Lung (tissue), 11 donors: ENCODE measurements at regions not wholly inside any gene's neighbourhood (a gene's known extent, or its start where the extent isn't known, plus 50 kb on each side); places are given as distances from the start of the nearest gene placed in this dataset.

Source experiments
- ATAC-seq: fragments of 200-7000 bp; cut with Tn5 transposase; one replicate; pipeline ENCODE4 v1.9.1; 2020; ENCODE audit warnings: moderate number of reproducible peaks; ENCODE audit not compliant: insufficient read depth, low FRiP score
- DNase-seq, 3 donors: peaks; one replicate each; pipeline ENCODE4 v3.0.0-alpha.2; 2013 to 2017
- H3K27ac ChIP-seq, 2 donors: one replicate each; pipeline ENCODE4 v1.5.1; 2013; ENCODE audit warnings: mild to moderate bottlenecking in 2 of 2, moderate library complexity in 2 of 2, control low read depth in 1 of 2, inconsistent platforms in 1 of 2, low read depth in 1 of 2, low read length in 1 of 2
- H3K27me3 ChIP-seq, 3 donors: one replicate each; pipeline ENCODE4 v1.5.1; 2013; ENCODE audit warnings: low read length in 2 of 3; ENCODE audit not compliant: control insufficient read depth in 3 of 3, insufficient read depth in 3 of 3
- H3K36me3 ChIP-seq, 4 donors: one replicate each; pipeline ENCODE4 v1.5.1; 2013; ENCODE audit warnings: low read length in 4 of 4, mild to moderate bottlenecking in 1 of 4, moderate library complexity in 1 of 4; ENCODE audit not compliant: control insufficient read depth in 4 of 4, insufficient read depth in 4 of 4
- H3K4me1 ChIP-seq, 5 donors: one replicate each; pipeline ENCODE4 v1.5.1; 2013; ENCODE audit warnings: low read length in 5 of 5, mild to moderate bottlenecking in 2 of 5, moderate library complexity in 1 of 5; ENCODE audit not compliant: control insufficient read depth in 5 of 5, insufficient read depth in 5 of 5
- H3K4me3 ChIP-seq: one replicate; pipeline ENCODE4 v1.5.1; 2013; ENCODE audit warnings: mild to moderate bottlenecking, control low read depth, moderate library complexity
- H3K9ac ChIP-seq, 2 donors: one replicate each; pipeline ENCODE4 v1.5.1; 2013; ENCODE audit warnings: low read length in 2 of 2, control low read depth in 1 of 2; ENCODE audit not compliant: insufficient read depth in 1 of 2
- H3K9me3 ChIP-seq, 4 donors: one replicate each; pipeline ENCODE4 v1.5.1; 2013; ENCODE audit warnings: low read length in 3 of 4, mild to moderate bottlenecking in 1 of 4, moderate library complexity in 1 of 4; ENCODE audit not compliant: control insufficient read depth in 4 of 4, insufficient read depth in 3 of 4
- WGBS, 2 donors: extraction: QIAGEN DNeasy Blood & Tissue Kit; methylation state at CpG; one replicate each; pipeline ENCODE4 v1.1.7; 2013; 5-methylcytosine and 5-hydroxymethylcytosine counted together
- TF ChIP-seq, protein P1 (sequence below): IDR thresholded peaks from 2 replicates; pipeline ENCODE4 v1.5.1; 2012; ENCODE audit warnings: mild to moderate bottlenecking; ENCODE audit errors: control extremely low read depth, extremely low read depth
- donor health status: control.
- donor health status: control.
- donor health status: Bipolar disorder and iron deficiency.
- donor health status: healthy.
- donor health status: DM: yes; HTN: yes; CAD: no.

DNA sequence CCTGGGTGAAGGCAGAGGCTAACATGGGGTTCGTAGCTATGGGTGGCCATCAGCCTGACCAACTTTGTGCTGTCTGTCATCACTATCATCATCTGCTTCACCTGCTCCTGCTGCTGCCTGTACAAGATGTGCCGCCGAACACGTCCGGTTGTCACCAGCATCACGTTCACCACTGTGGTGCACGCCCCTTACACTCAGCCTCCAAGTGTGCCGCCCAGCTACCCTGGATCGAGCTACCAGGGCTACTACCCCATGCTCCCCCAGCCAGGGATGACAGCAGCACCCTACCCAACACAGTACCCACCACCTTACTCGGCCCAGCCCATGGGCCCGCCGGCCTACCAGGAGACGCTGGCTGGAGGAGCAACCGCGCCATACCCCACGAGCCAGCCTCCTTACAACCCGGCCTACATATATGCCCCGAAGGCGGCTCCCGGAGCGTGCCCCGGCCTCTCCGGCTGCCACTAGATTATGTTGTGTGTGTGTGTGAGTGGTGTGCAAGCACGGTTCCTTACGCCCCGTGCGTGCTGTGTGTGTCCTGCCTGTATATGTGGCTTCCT, 213.4 kb upstream of the XIST start:
- H3K4me3 ChIP-seq: no peak overlapping the region
- TF ChIP-seq, protein P1, sequence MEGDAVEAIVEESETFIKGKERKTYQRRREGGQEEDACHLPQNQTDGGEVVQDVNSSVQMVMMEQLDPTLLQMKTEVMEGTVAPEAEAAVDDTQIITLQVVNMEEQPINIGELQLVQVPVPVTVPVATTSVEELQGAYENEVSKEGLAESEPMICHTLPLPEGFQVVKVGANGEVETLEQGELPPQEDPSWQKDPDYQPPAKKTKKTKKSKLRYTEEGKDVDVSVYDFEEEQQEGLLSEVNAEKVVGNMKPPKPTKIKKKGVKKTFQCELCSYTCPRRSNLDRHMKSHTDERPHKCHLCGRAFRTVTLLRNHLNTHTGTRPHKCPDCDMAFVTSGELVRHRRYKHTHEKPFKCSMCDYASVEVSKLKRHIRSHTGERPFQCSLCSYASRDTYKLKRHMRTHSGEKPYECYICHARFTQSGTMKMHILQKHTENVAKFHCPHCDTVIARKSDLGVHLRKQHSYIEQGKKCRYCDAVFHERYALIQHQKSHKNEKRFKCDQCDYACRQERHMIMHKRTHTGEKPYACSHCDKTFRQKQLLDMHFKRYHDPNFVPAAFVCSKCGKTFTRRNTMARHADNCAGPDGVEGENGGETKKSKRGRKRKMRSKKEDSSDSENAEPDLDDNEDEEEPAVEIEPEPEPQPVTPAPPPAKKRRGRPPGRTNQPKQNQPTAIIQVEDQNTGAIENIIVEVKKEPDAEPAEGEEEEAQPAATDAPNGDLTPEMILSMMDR: no peak
- H3K36me3 ChIP-seq: no peaks in the 10 kb centered on the region
- DNase-seq (no peak), ATAC-seq (no peak)
- 95 to 99% methylated on average over 25 to 27 of the region's 27 CpGs for WGBS, 2 donors
- H3K27me3 ChIP-seq: no peaks in the 10 kb centered on the region
- H3K9me3 ChIP-seq: peaks cover 0 to 9% (median under 1%) of the 10 kb centered on the region in 4 donors
- no peak overlapping the region for H3K27ac ChIP-seq
- no peaks in the 10 kb centered on the region for H3K4me1 ChIP-seq
- no peak overlapping the region for H3K9ac ChIP-seq

DNA sequence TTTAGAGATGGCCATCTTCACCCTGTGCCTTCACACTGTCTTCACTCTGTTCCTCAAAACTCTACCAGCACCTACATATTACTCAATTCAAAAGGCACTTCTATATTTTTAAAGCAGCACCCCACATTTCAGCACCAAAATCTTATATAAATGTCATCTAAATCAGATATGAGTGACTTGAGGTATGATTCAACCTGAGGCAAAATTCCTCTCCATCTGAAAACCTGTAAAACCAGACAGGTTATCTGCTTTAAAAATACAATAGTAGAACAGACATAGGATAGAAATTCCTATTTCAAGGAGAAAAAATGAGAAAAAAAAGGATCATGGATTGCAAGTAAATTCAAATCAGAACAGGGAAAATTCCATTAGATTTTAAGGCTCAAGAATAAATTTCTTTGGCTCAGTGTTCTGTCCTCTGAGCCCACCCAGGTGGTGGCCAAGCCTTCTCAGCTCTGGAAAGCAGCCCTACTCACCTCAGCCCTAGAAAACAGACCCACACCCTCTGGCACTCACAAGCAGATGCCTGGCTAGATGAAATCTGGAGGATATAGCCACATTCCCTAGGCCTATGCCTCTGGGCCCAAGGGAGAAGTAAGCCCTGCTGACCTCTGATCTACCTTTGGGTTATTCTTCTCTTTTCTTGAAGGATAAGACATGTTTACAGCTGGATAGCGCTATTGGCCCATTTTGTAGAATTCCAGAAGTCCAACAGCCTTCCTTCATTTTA, 211.1 kb upstream of the XIST start:
- TF ChIP-seq, protein P1: no peak
- Histone ChIP-seq H3K9me3 (peaks cover 0 to 4% (median under 1%) of the 10 kb centered on the region in 4 donors), H3K4me3 (no peak overlapping the region), H3K9ac (no peak overlapping the region), H3K27me3 (no peaks in the 10 kb centered on the region), H3K27ac (no peak overlapping the region), H3K36me3 (no peaks in the 10 kb centered on the region), H3K4me1 (no peaks in the 10 kb centered on the region)
- no peak for DNase-seq
- 96 to 100% methylated on average over 1 of the region's 1 CpG for WGBS, 2 donors
- ATAC-seq: no peak

DNA sequence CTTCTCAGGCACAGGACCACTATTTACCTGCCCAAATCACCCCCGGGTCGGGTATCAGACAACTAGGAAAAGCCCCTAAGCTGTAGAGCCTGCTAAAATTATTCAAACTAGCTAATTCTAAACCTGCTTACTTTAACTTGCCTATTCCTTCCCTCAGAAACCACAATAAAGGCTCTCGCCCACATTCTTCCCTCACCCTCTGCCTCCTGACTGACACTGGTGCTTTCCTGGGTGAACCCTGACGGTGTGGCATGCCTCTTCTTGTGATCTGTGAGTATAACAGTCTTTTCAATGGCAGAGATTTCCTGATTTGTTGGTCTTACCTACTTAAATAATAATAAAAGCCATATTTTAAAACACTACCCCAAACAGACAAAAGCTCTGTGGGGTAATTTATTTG, 209.4 kb upstream of the XIST start:
- 74 to 84% methylated on average over 4 of the region's 4 CpGs for WGBS, 2 donors
- no peak for ATAC-seq
- H3K4me3 ChIP-seq: no peak overlapping the region
- no peak overlapping the region for H3K27ac ChIP-seq
- H3K36me3 ChIP-seq: no peaks in the 10 kb centered on the region
- H3K4me1 ChIP-seq: no peaks in the 10 kb centered on the region
- no peaks in the 10 kb centered on the region for H3K27me3 ChIP-seq
- H3K9me3 ChIP-seq: peaks cover 0 to 3% (median 0%) of the 10 kb centered on the region in 4 donors
- H3K9ac ChIP-seq: no peak overlapping the region
- no peak for DNase-seq
- TF ChIP-seq, protein P1: no peak
